ENCODE measurements at regions not wholly inside any gene's neighbourhood (a gene's known extent, or its start where the extent isn't known, plus 50 kb on each side); places are given as distances from the start of the nearest gene placed in this dataset.

GRCh38 chr10:123402656-123403055, 248.5 kb downstream of the BUB3 start:
- Histone ChIP-seq H3K23ac (ENCODE audit: insufficient read length, low read depth, low read length) (no peak overlapping the region), H3K23me2 (ENCODE audit: insufficient read length, low read depth, low read length, poor library complexity, severe bottlenecking) (no peaks in the 10 kb centered on the region), H2BK15ac (ENCODE audit: low read depth, low read length) (no peak overlapping the region), H3K27me3 (ENCODE audit: insufficient read depth, low read length) (no peaks in the 10 kb centered on the region), H2AK5ac (ENCODE audit: insufficient read length, low read length) (no peak overlapping the region), H2BK5ac (ENCODE audit: insufficient read length, low read length) (no peak overlapping the region), H4K5ac (ENCODE audit: insufficient read length, low read depth, low read length) (no peak overlapping the region), H3K4ac (ENCODE audit: low read depth, low read length) (no peak overlapping the region), H2AFZ (ENCODE audit: low read length) (no peak overlapping the region), H3K4me2 (ENCODE audit: insufficient read depth, insufficient read length, low read length) (no peak overlapping the region), H3K4me1 (ENCODE audit: insufficient read depth, low read length) (no peaks in the 10 kb centered on the region), H3K27ac (ENCODE audit: insufficient read length, low read depth, low read length) (no peak overlapping the region), H3K79me2 (ENCODE audit: insufficient read depth, low read length) (no peaks in the 10 kb centered on the region), H2BK12ac (ENCODE audit: insufficient read length, low read depth, low read length) (no peak overlapping the region), H3K9me3 (ENCODE audit: control insufficient read depth, low read depth, low read length) (no peaks in the 10 kb centered on the region), H3T11ph (ENCODE audit: low read length) (no peak overlapping the region), H4K8ac (replicated peaks; ENCODE audit: insufficient read length, low read depth, low read length) (no peak overlapping the region), H2BK20ac (ENCODE audit: low read depth, low read length, poor library complexity, severe bottlenecking) (no peak overlapping the region), H4K20me1 (ENCODE audit: control insufficient read depth, insufficient read depth, insufficient read length) (no peaks in the 10 kb centered on the region), H3K18ac (ENCODE audit: insufficient read length, low read depth, low read length) (no peak overlapping the region), H3K79me1 (ENCODE audit: insufficient read depth, low read depth, low read length, poor library complexity, severe bottlenecking) (no peaks in the 10 kb centered on the region), H3K56ac (ENCODE audit: insufficient read length, low read depth, low read length) (no peak overlapping the region), H4K91ac (ENCODE audit: insufficient read length, low read depth, low read length) (no peak overlapping the region), H3K9ac (ENCODE audit: extremely low read depth, insufficient read length, low read length) (no peak overlapping the region), H2BK120ac (ENCODE audit: low read depth, low read length, poor library complexity, severe bottlenecking) (no peak overlapping the region), H3K14ac (ENCODE audit: insufficient read depth, low read length) (no peak overlapping the region)
- DNase-seq, result no peak
- H3K4me3 Mint-ChIP-seq, result no peak overlapping the region
- H3K9me3 Mint-ChIP-seq, result peaks cover 28 to 36% of the 10 kb centered on the region in 2 experiments
- H3K27me3 Mint-ChIP-seq (ENCODE audit: low read depth), result no peaks in the 10 kb centered on the region
- no peak for TF ChIP-seq CTCF (conservative IDR thresholded peaks at IDR 0.05)
- H3K36me3 Mint-ChIP-seq (ENCODE audit: insufficient read depth in 1 of 3, low read depth in 3 of 3), result peaks cover 18 to 40% (median 19%) of the 10 kb centered on the region in 3 experiments
- peaks cover 0 to 4% of the 10 kb centered on the region in 2 experiments; a peak in 2 of 4 replicates for H3K4me1 Mint-ChIP-seq
- H3K27ac Mint-ChIP-seq, result no peak overlapping the region
- no CpG with 5 or more reads among the region's 5 CpGs for WGBS (ENCODE audit: extremely low coverage, insufficient read length, low lambda C conversion rate)

Data from H9 (cell line).